Activated CD4-positive, CD25-positive, alpha-beta regulatory T cell treated with anti-CD3 and anti-CD28 coated beads, Interleukin-2, amount 50 U/mL, for 24 hours (primary cell): ENCODE measurements at regions not wholly inside any gene's neighbourhood (a gene's known extent, or its start where the extent isn't known, plus 50 kb on each side); places are given as distances from the start of the nearest gene placed in this dataset.
"Not testable (repeated sequence)": the region's sequence is repeated elsewhere in the genome, so short reads cannot be mapped to it uniquely, and the experiment has no call there.

Experiments used
- ATAC-seq, 2 donors: fragments of 150-1000 bp; cut with Tn5 transposase; one replicate each; pipeline ENCODE4 v1.10.0; 2021; ENCODE audit warnings: mild to moderate bottlenecking in 1 of 2, moderate library complexity in 1 of 2

DNA sequence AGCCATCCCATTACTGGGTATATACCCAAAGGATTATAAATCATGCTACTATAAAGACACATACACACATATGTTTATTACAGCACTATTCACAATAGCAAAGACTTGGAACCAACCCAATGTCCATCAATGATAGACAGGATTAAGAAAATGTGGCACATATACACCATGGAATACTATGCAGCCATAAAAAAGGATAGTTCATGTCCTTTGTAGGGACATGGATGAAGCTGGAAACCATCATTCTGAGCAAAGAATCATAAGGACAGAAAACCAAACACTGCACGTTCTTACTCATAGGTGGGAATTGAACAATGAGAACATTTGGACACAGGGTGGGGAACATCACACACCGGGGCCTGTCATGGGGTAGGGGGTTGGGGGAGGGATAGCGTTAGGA is 60.3 kb upstream of the NMU start:
- ATAC-seq, result not testable (repeated sequence)

DNA sequence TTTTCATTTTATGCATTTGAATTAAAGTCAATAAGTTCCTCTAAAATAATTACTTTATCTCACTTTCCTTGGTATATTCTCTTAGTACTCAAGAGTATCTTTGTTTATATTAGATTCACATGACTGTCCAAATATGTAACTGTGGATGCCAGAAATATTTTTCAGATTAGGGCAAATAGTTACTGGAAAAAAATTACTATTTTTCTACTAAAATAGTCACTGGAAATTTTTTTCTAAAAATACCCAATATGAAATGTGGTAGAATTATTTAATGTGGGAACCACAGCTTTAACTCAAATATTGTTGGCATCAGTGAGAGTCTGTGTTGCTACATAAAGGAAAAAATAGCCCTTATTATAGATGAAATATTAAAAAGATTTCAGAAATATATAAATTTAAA is 70.4 kb upstream of the NMU start:
- ATAC-seq, result no peak

- ATAC-seq, result no peak
Observed at GRCh38 chr4:55707507-55707906, 71.4 kb upstream of the NMU start.

- ATAC-seq, result not testable (repeated sequence)
Observed at GRCh38 chr4:55707991-55708390, 71.9 kb upstream of the NMU start.

DNA sequence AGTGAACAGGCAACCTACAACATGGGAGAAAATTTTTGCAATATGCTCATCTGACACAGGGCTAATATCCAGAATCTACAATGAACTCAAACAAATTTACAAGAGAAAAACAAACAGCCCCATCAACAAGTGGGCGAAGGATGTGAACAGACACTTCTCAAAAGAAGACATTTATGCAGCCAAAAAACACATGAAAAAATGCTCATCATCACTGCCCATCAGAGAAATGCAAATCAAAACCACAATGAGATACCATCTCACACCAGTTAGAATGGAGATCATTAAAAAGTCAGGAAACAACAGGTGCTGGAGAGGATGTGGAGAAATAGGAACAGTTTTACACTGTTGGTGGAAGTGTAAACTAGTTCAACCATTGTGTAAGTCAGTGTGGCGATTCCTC is 76.7 kb upstream of the NMU start:
- not testable (repeated sequence) for ATAC-seq

DNA sequence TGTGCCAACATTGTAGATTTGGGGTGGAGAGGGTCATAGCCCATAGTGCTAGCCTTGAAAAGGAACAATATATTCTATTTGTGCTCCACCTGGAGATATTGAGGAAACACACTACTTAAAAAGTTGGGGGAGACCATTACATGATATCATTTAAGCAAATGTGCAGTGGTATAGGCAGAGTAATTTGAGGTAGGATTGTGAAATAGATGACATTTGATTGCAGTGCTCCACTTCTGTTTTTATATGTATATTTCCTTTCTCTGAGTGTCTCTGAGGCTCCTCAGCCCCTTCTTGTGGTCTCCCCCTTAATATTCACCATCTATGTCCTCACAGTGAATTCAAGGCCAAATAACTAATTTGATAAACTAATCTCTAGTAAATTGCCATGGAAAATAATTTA is 85.6 kb upstream of the NMU start:
- ATAC-seq, result no peak

DNA sequence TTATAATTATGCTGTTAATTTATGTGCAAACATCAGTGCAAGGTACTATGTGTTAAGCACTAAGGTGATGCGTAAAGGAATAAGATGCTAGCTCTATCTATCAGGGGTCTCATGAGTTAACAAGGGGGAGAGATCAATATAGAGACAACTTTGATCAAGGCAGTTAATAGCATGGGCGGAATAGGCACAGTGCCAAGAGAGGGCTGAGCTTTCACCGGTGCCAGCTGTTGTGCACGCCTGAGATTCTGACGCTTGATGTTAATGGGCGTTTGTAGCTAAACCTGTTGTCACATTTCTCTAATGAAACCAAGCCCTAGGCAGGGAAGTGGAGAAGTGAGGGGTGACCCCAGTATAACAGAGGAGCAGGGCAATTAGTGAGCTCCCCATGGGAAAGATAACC is 86.0 kb upstream of the NMU start:
- ATAC-seq, result no peak

- no peak for ATAC-seq
Observed at GRCh38 chr4:55723403-55723802, 87.3 kb upstream of the NMU start.

- ATAC-seq, result no peak
Observed at GRCh38 chr4:55725057-55725456, 89.0 kb upstream of the NMU start.

DNA sequence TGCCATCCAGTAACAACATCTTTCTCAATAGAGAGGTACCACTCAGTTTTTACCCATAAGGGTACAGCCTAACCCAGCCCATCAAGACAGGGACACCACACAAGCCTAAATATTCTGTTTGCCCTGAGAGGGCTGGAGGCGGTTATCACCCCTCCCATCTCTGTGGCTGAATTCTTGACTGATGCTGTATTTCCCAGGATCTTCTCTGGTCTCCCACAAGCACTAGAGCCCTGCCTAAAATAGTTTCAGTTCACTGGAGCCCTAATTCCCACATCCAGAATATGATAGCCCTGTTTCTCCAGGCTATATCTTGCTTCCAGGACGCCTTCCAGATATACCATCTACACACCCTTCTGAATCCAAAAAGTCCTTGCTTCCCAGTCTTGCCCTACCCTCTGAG is 91.6 kb upstream of the NMU start:
- no peak for ATAC-seq

DNA sequence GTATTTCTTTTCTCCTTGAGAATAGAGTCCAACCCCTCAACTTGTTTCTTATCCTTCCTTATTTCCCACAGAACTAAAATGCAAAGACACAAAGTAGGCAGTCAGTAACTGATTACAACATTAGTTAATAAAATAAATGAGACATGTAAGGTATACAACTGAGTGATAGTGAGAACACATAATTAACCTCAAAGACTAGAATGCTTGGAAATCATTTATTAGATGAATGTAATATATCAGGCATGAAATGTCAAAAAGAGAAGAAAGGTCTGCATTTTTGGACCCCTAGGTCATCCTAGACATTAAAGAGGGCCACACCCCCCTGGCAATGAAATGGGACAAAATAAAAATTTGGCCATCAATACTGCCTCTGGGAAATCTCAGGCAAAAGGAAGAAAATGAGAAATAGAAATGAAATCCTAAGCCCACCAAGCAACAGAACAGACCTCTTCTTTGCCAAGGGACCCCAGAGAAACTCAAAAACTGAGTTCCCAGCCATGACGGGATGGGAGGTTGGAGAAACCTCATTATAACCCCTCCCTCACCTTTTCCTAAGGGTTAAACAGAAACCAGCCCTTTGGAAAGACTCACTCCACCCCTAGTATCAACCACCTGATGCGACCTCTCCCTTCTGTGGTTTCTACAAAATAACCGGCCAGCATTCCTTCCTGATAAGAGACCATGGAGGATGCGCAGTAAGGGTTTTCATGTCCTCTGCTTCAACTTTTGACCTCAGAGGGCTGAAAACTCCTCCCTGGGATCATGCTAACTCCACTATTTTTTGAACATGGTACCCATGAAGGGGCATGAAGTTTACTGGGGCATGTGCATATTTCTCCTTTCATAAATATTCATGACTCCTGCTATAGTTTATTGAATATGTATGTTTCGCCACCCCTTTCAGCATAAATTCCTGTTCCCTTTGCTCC is 90.0 kb upstream of the EXOC1L start:
- no peak for ATAC-seq

DNA sequence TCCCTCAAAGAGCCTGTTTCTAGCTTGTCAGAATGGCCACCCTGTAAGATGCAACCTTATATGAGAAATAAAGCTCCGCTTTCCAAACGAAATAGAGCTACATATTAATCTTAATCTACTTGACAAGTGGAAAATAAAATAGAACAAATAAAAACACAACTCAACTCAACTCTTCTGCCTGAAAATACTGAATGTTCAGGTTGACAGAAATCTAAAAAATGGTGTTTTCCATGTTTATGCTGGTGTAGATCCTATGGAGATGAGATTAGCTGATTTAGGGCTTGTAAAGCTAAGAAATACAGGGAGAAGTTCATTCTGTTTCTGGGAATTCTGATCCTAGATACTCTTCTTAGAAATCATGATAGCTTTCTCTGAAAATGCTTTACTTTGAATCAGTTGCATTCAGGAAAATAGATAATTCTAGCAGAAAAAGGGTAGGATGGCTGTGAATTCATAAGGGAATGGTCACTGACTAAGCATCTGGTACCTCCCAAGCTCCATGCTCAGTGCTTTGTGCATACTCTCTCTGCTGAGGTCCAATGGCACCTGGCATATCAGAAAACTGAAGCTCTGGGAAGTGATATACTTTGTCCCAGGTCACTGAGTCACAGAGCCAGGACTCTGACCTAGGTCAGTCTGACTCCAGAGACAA is 89.2 kb upstream of the EXOC1L start:
- ATAC-seq, result no peak

DNA sequence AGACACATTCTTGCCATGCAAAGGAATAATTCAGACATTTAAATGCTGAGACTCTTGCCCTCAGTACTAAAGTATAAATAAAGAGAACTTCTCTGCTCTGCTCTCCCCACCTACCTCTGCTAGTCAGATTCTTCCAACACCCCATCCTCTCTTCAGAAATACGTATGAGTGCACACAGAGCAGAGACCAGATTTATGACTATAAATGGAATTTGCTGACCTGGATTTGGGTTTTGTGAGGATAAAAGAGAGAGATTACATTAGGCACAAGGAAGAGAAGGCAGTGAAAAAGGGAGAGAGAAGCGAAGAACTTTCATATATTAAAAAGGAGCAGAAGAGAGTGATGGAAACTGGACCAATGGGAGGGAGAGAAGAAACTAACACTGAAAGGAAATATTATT is 87.6 kb upstream of the EXOC1L start:
- no peak for ATAC-seq

GRCh38 chr4:55732864-55733263 is 86.7 kb upstream of the EXOC1L start:
- no peak for ATAC-seq

DNA sequence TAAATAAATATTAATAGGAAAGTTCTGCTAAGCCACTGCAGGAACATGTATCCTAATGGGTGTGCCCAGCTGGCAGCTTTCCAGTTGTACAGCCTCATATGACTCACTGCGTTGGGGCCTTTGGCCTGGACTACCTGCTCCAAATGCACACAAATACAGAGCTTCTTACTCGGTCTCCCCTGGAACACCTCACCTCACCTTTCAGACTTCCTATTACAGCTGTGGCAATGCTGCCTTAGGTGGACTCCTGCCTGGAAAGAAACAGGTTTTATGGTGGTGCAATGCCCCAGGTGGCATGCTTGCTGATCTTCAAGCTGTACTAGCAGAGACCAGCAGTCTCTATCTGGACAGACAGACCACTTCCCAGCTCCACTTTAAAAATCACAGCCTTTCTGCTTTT is 85.7 kb upstream of the EXOC1L start:
- ATAC-seq, result no peak

GRCh38 chr4:55736605-55737183 is 82.9 kb upstream of the EXOC1L start:
- no peak for ATAC-seq

DNA sequence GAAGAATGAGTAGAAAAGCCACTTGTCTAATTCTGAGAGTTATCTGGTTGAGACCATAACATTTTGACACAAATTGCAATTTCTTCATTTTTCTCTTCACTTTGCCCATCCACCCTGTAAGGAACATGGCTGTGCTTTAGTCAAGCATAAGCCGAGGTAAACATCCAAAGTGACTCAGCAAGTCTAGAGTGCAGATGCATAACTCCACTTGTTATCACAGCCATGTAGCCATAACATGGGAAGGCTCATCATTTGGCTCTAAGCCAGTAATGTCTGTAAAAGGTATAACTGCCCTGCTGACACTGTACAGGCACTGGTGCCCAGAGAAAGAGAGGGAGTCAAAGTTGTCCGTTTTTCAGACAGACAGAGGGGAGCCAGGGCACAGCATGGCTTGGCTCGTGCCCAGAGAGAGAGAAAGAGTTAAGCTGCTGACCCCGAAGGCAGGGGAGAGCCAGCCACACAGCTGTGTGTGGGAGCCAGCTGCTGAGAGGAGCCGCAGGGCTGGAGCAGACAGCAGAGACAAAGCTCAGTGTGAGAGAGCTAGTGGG is 76.9 kb upstream of the EXOC1L start:
- no peak for ATAC-seq

DNA sequence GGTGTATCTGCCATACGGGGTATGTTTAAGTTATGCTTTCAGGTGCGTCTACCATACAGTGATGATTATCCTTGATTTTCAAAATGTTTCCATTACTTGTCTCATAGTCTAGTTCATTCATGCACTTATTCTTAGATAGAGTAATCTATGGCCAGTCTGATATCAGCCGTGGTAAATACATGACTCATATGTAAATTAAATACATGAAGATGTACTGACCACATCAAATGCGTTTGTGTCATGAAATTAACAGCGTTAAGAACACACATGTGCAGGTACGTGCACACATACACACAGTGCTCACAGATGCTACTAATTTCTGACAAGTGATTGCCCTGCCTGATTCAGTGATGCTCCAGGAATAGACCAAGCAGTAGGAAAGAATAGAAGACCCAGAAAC is 75.2 kb upstream of the EXOC1L start:
- peak in 1 of 2 donors; percentile 25 for ATAC-seq

GRCh38 chr4:55745014-55745413 is 74.6 kb upstream of the EXOC1L start:
- no peak for ATAC-seq

DNA sequence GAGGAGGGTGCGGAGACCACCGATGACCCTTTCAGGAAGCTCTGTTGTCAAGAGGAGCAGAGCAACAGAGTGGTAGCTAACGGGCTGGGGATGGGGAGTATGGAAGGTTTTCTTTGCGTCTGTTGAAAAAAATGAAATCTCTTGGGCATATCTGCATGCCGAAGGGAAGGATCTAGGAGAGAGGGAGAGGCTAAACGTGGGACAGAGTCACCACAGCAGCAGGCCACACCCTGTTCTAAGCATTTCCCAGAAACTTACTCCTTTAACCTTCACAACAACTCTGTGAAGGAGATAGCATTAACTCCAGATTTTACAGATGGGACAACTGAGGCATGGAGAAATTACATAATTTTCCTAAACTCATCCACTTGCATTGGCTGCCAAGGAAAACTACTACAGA is 71.8 kb upstream of the EXOC1L start:
- ATAC-seq, result no peak

DNA sequence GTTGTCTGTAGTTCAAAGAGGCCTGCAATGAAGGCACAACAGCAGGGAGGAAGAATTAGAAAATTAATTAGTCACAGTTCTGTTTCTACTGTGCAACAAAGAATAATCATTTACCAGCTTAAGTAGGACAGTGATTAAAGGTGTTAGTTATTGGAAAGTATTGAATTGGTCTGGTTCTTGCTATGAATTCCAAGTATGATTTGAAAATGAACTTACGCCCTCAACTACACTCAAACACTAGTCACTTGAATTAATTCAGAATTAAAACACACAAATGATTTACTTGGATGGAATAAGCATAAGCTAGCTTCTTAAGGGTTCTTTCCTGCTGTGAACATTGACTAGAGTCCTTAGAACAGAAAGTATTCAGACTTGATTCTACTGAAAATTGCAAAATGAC is 69.9 kb upstream of the EXOC1L start:
- no peak for ATAC-seq

- no peak for ATAC-seq
Observed at GRCh38 chr4:55752810-55753209, 66.8 kb upstream of the EXOC1L start.

DNA sequence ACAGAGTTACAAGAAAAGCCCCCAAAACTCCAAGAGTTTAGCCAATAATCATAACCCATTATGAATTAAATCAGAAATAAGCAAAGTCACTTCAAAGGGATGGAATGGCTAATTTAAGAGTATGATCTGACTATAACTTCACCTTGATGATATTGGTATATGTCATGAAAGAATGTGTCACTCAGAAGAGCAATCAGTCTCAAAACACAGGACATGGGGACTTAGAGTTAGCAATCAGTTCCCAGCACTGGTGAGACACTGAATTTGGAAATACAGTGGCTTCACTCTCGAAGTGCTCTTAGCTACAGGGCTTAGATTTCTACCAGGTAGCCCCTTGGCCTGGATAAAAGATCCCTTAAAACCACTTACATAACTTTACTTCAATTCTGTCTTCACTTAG is 65.7 kb upstream of the EXOC1L start:
- no peak for ATAC-seq
